OCI-LY7 (cell line): ENCODE measurements at regions not wholly inside any gene's neighbourhood (a gene's known extent, or its start where the extent isn't known, plus 50 kb on each side); places are given as distances from the start of the nearest gene placed in this dataset.

ENCODE experiments used
- CTCF ChIP-seq: fragments of 200-600 bp; sonication (generic); conservative IDR thresholded peaks from 2 replicates; pipeline ENCODE4 v1.5.1; 2014; ENCODE audit warnings: mild to moderate bottlenecking, antibody characterized with exemption, low read length, moderate library complexity, mixed read lengths
- EZH2phosphoT487 ChIP-seq: fragments of 200-600 bp; sonication (generic); IDR thresholded peaks from 2 replicates; pipeline ENCODE4 v1.6.1; 2018; ENCODE audit warnings: low read depth, borderline replicate concordance, mild to moderate bottlenecking, mixed run types, antibody characterized with exemption, low read length, moderate library complexity, mixed read lengths

- TF ChIP-seq CTCF (no peak), EZH2phosphoT487 (no peak)
Measured at GRCh38 chr3:106720510-106720909, 656.7 kb upstream of the CCDC54 start.
